HG03442 (cell line): ENCODE measurements at regions not wholly inside any gene's neighbourhood (a gene's known extent, or its start where the extent isn't known, plus 50 kb on each side); places are given as distances from the start of the nearest gene placed in this dataset.

Experiments
- ATAC-seq: cut with Tn5 transposase; IDR thresholded peaks from one replicate; pipeline ENCODE4 v1.9.1; 2021; ENCODE audit warnings: mild to moderate bottlenecking, moderate library complexity; ENCODE audit not compliant: unreplicated experiment

- ATAC-seq = no peak
Measured at GRCh38 chr1:219993554-219994433, 52.5 kb downstream of the EPRS1 start.

GRCh38 chr1:219991919-219992318, 54.4 kb downstream of the EPRS1 start:
- ATAC-seq = no peak

GRCh38 chr1:219991511-219991810, 54.8 kb downstream of the EPRS1 start:
- no peak for ATAC-seq

DNA sequence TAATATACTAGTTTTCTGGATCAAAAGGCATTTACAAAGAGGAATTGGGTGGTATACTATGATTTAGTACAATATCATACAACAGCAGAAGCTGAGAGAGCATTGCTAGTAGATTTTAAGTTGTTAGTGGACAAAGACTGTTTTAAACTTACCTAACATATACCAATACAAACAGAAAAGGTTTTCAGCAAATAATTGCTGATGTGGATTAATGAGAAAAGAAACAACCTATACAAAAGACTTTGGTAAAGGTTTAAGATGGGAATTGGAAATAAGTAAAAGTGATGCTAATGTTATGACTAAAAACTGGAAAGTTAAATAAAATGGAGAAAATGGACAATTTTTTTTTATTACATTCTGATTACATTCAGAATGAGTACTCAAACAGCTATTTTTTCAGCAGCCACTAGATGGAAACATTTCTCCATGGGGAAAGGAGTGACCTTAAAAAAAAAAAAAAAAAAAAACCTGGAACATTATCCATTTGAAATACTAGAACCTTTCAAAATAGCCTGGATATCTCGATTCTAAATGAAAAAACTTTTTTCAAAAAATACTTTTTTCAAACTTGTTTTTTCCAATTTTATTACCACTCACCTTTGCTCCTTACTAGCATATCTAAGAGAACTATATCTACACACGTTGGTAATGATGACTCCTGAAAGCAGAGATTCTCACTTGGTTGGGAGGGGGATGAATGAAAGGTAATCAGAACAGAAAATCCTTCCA, 55.4 kb downstream of the EPRS1 start:
- no peak for ATAC-seq

DNA sequence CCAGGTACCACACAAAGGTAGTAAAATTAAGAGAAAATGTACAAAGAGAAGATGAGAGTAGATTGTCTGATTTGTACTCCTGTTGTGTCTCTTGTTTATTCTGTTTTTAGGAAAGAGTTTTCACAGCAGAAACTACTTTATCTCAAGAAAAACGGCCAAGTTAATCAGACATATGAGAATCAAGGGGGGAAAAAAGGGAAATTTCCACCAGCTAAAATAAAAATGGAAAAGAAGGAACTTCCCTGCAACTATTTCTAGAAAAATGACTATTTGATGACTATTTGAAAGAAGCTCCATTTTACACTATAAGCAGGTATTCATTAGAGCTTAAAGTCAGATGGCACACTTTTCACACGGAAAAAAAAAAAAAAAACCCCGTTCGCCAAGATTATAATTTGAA, 56.5 kb downstream of the EPRS1 start:
- no peak for ATAC-seq

DNA sequence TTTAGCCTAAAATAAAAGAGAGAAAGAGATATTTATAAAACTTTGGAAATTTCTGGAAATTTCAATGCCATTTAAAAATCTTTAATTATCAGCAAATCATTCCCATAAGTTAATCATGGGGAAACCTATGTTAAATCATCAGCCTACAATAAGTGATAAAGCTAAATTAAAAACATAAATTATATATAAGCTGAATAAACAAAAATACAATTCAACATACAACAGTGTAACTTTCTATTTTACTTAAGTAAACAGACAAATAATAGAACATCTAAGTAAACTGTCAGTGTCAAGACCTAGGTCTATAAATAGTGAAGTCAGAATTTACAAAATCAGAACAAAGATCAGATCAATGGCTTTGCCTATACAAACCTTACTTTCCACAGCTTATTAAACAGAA, 57.5 kb downstream of the EPRS1 start:
- ATAC-seq = no peak

- peak; percentile 88 for ATAC-seq
Measured at GRCh38 chr1:219988387-219988786, 57.9 kb downstream of the EPRS1 start.

GRCh38 chr1:219987325-219987724, 59.0 kb upstream of the SLC30A10 start:
- ATAC-seq = no peak

DNA sequence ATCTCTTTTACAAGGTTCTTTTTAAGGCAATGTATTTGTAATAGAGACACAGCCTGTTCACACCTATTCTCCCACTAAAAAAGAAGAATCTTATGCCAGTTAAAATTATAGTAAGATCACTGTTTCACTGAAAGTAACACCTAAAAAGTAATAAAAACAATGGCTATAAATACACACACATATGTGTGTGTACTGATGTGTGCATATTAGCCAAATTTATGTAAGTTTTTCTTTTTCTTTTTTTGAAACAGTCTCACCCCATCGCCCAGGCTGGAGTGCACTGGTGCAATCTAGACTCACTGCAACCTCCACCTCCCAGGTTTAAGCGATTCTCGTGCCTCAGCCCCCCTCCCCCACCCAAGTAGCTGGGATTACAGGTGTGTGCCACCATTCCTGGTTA, 56.8 kb upstream of the SLC30A10 start:
- no peak for ATAC-seq
